GM23338 (cell line): ENCODE measurements at regions not wholly inside any gene's neighbourhood (a gene's known extent, or its start where the extent isn't known, plus 50 kb on each side); places are given as distances from the start of the nearest gene placed in this dataset.

ENCODE experiments used
- ATAC-seq: fragments of 200-7000 bp; cut with Tn5 transposase; 3 replicates; pipeline ENCODE4 v1.9.1; 2020
- DNase-seq: peaks from one replicate; pipeline ENCODE4 v3.0.0-alpha.2; 2015; ENCODE audit warnings: low spot score
- H2AFZ ChIP-seq: fragments of 200-600 bp; sonication (generic); 2 replicates; pipeline ENCODE4 v1.8.0; 2016; ENCODE audit warnings: antibody characterized with exemption, mild to moderate bottlenecking, moderate library complexity
- H3F3A ChIP-seq: fragments of 200-600 bp; sonication (generic); replicated peaks from 2 replicates; pipeline ENCODE4 v1.8.0; 2017; ENCODE audit warnings: antibody characterized with exemption, mixed run types, low read depth
- H3K27ac ChIP-seq: fragments of 200-600 bp; sonication (generic); 2 replicates; pipeline ENCODE4 v1.6.1; 2016; ENCODE audit warnings: low read depth
- H3K27me3 ChIP-seq: fragments of 200-600 bp; sonication (generic); 2 replicates; pipeline ENCODE4 v1.8.0; 2016; ENCODE audit warnings: mild to moderate bottlenecking, mixed run types, moderate library complexity; ENCODE audit not compliant: insufficient read depth
- H3K36me3 ChIP-seq: fragments of 200-600 bp; sonication (generic); 2 replicates; pipeline ENCODE4 v1.8.0; 2016; ENCODE audit warnings: mild to moderate bottlenecking; ENCODE audit not compliant: insufficient read depth
- H3K4me1 ChIP-seq: fragments of 200-600 bp; sonication (generic); 2 replicates; pipeline ENCODE4 v1.8.0; 2016; ENCODE audit warnings: mild to moderate bottlenecking, moderate library complexity; ENCODE audit not compliant: insufficient read depth
- H3K4me2 ChIP-seq: fragments of 200-600 bp; sonication (generic); 2 replicates; pipeline ENCODE4 v1.7.1; 2017; ENCODE audit warnings: mixed run types
- H3K4me3 ChIP-seq: fragments of 200-600 bp; sonication (generic); 2 replicates; pipeline ENCODE4 v1.6.1; 2016; ENCODE audit warnings: mixed run types
- H3K79me2 ChIP-seq: fragments of 200-600 bp; sonication (generic); replicated peaks from 2 replicates; pipeline ENCODE4 v1.8.0; 2017; ENCODE audit warnings: mild to moderate bottlenecking; ENCODE audit not compliant: insufficient read depth
- H3K9me2 ChIP-seq: fragments of 200-600 bp; sonication (generic); 2 replicates; pipeline ENCODE4 v1.8.0; 2017; ENCODE audit not compliant: insufficient read depth
- H4K20me1 ChIP-seq: fragments of 200-600 bp; sonication (generic); replicated peaks from 2 replicates; pipeline ENCODE4 v1.8.0; 2017; ENCODE audit warnings: mild to moderate bottlenecking; ENCODE audit not compliant: insufficient read depth
- H3K27ac Mint-ChIP-seq: 2 replicates; pipeline ENCODE4 v1.8.0; 2020; ENCODE audit warnings: inconsistent platforms, mild to moderate bottlenecking, moderate library complexity, mixed read lengths
- H3K27me3 Mint-ChIP-seq: 3 replicates; pipeline ENCODE4 v1.8.0; 2022; ENCODE audit warnings: low read depth, mild to moderate bottlenecking, moderate library complexity, mixed read lengths, inconsistent platforms; ENCODE audit not compliant: insufficient read depth, poor library complexity
- H3K36me3 Mint-ChIP-seq: 3 replicates; pipeline ENCODE4 v1.8.0; 2021; ENCODE audit warnings: low read depth, mild to moderate bottlenecking, inconsistent platforms, moderate library complexity, mixed read lengths
- H3K4me1 Mint-ChIP-seq: 3 replicates; pipeline ENCODE4 v1.8.0; 2020; ENCODE audit warnings: mild to moderate bottlenecking, inconsistent platforms, mixed read lengths
- H3K4me3 Mint-ChIP-seq: 3 replicates; pipeline ENCODE4 v1.8.0; 2021; ENCODE audit warnings: moderate library complexity, mild to moderate bottlenecking, inconsistent platforms, mixed read lengths
- H3K9me3 Mint-ChIP-seq: 3 replicates; pipeline ENCODE4 v1.8.0; 2020; ENCODE audit warnings: moderate library complexity, mild to moderate bottlenecking, inconsistent platforms, mixed read lengths
- CREB1 ChIP-seq: fragments of 250-450 bp; sonication (Bioruptor Pico); IDR thresholded peaks from 2 replicates; pipeline ENCODE4 v1.5.0; 2020; ENCODE audit warnings: low read depth, mild to moderate bottlenecking, moderate library complexity
- CTCF ChIP-seq, 2 experiments: fragments of 200-600 bp in 1 of 2; sonication (generic) in 1 of 2; conservative IDR thresholded peaks; 2 replicates each; pipeline versions ENCODE4 v1.5.1 to v1.6.1; 2016 to 2017; ENCODE audit warnings: antibody characterized with exemption in 2 of 2, low read depth in 2 of 2, mild to moderate bottlenecking in 2 of 2, moderate library complexity in 1 of 2
- EZH2 ChIP-seq: fragments of 200-600 bp; sonication (generic); IDR thresholded peaks from one replicate; pipeline ENCODE4 v1.8.0; 2017; ENCODE audit warnings: antibody characterized with exemption, mild to moderate bottlenecking, low read depth; ENCODE audit not compliant: unreplicated experiment
- EZH2phosphoT487 ChIP-seq: fragments of 200-600 bp; sonication (generic); IDR thresholded peaks from one replicate; pipeline ENCODE4 v1.8.1; 2018; ENCODE audit warnings: antibody characterized with exemption; ENCODE audit not compliant: unreplicated experiment
- JUNB ChIP-seq: IDR thresholded peaks from one replicate; pipeline ENCODE4 v1.6.1; 2016; ENCODE audit warnings: antibody characterized with exemption; ENCODE audit not compliant: unreplicated experiment
- NANOG ChIP-seq: IDR thresholded peaks from 2 replicates; pipeline ENCODE4 v1.6.1; 2016; ENCODE audit warnings: antibody characterized with exemption, borderline replicate concordance
- POLR2AphosphoS5 ChIP-seq: IDR thresholded peaks from 2 replicates; pipeline ENCODE4 v1.6.1; 2016; ENCODE audit warnings: antibody characterized with exemption, low read depth
- REST ChIP-seq: IDR thresholded peaks from one replicate; pipeline ENCODE4 v1.6.1; 2018; ENCODE audit warnings: antibody characterized with exemption; ENCODE audit not compliant: unreplicated experiment
- STAT1 ChIP-seq: IDR thresholded peaks from one replicate; pipeline ENCODE4 v1.6.1; 2016; ENCODE audit warnings: antibody characterized with exemption; ENCODE audit not compliant: unreplicated experiment
- ZNF114 ChIP-seq: fragments of 250-450 bp; sonication (Bioruptor Pico); IDR thresholded peaks from 2 replicates; pipeline ENCODE4 v1.5.0; 2020; ENCODE audit warnings: mild to moderate bottlenecking, moderate library complexity
- ZNF331 ChIP-seq: fragments of 250-450 bp; sonication (Bioruptor Pico); IDR thresholded peaks from 2 replicates; pipeline ENCODE4 v1.5.0; 2020; ENCODE audit warnings: low read depth, mild to moderate bottlenecking, moderate library complexity
- TF ChIP-seq, protein P1 (sequence below): IDR thresholded peaks from 2 replicates; pipeline ENCODE4 v1.6.1; 2016; ENCODE audit warnings: antibody characterized with exemption
- TF ChIP-seq, protein P2 (sequence below): fragments of 250-450 bp; sonication (Bioruptor Pico); IDR thresholded peaks from 2 replicates; pipeline ENCODE4 v1.5.0; 2020; ENCODE audit warnings: mild to moderate bottlenecking, moderate library complexity

- no peaks in the 10 kb centered on the region for H3K4me1 Mint-ChIP-seq
Observed at GRCh38 chr4:79048878-79049277, 109.6 kb upstream of the PAQR3 start.

More at GRCh38 chr4:79048878-79049277, 109.6 kb upstream of the PAQR3 start:
- Histone ChIP-seq H3K27ac (no peak overlapping the region), H3K27me3 (no peaks in the 10 kb centered on the region), H3K4me3 (no peak overlapping the region), H3K79me2 (no peaks in the 10 kb centered on the region), H3K4me2 (no peak overlapping the region), H2AFZ (no peak overlapping the region), H3K4me1 (no peaks in the 10 kb centered on the region), H3K9me2 (no peaks in the 10 kb centered on the region), H3F3A (no peaks in the 10 kb centered on the region), H4K20me1 (no peaks in the 10 kb centered on the region), H3K36me3 (no peaks in the 10 kb centered on the region)
- Mint-ChIP-seq H3K27me3 (peaks cover 3% of the 10 kb centered on the region), H3K36me3 (no peaks in the 10 kb centered on the region), H3K4me3 (no peak overlapping the region), H3K9me3 (no peaks in the 10 kb centered on the region), H3K27ac (no peak overlapping the region)
- DNase-seq (no peak), ATAC-seq (no peak)
- TF ChIP-seq REST (no peak), CREB1 (no peak), JUNB (no peak), ZNF331 (CRISPR knock-in tag) (no peak), NANOG (no peak), POLR2AphosphoS5 (no peak), EZH2phosphoT487 (no peak), ZNF114 (CRISPR knock-in tag) (no peak), EZH2 (no peak), CTCF (conservative IDR thresholded peaks at IDR 0.05; ENCODE audit: low read depth in 2 of 2) (no peak), STAT1 (no peak)
- TF ChIP-seq, protein P1, sequence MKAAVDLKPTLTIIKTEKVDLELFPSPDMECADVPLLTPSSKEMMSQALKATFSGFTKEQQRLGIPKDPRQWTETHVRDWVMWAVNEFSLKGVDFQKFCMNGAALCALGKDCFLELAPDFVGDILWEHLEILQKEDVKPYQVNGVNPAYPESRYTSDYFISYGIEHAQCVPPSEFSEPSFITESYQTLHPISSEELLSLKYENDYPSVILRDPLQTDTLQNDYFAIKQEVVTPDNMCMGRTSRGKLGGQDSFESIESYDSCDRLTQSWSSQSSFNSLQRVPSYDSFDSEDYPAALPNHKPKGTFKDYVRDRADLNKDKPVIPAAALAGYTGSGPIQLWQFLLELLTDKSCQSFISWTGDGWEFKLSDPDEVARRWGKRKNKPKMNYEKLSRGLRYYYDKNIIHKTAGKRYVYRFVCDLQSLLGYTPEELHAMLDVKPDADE = no peak
- TF ChIP-seq, protein P2, sequence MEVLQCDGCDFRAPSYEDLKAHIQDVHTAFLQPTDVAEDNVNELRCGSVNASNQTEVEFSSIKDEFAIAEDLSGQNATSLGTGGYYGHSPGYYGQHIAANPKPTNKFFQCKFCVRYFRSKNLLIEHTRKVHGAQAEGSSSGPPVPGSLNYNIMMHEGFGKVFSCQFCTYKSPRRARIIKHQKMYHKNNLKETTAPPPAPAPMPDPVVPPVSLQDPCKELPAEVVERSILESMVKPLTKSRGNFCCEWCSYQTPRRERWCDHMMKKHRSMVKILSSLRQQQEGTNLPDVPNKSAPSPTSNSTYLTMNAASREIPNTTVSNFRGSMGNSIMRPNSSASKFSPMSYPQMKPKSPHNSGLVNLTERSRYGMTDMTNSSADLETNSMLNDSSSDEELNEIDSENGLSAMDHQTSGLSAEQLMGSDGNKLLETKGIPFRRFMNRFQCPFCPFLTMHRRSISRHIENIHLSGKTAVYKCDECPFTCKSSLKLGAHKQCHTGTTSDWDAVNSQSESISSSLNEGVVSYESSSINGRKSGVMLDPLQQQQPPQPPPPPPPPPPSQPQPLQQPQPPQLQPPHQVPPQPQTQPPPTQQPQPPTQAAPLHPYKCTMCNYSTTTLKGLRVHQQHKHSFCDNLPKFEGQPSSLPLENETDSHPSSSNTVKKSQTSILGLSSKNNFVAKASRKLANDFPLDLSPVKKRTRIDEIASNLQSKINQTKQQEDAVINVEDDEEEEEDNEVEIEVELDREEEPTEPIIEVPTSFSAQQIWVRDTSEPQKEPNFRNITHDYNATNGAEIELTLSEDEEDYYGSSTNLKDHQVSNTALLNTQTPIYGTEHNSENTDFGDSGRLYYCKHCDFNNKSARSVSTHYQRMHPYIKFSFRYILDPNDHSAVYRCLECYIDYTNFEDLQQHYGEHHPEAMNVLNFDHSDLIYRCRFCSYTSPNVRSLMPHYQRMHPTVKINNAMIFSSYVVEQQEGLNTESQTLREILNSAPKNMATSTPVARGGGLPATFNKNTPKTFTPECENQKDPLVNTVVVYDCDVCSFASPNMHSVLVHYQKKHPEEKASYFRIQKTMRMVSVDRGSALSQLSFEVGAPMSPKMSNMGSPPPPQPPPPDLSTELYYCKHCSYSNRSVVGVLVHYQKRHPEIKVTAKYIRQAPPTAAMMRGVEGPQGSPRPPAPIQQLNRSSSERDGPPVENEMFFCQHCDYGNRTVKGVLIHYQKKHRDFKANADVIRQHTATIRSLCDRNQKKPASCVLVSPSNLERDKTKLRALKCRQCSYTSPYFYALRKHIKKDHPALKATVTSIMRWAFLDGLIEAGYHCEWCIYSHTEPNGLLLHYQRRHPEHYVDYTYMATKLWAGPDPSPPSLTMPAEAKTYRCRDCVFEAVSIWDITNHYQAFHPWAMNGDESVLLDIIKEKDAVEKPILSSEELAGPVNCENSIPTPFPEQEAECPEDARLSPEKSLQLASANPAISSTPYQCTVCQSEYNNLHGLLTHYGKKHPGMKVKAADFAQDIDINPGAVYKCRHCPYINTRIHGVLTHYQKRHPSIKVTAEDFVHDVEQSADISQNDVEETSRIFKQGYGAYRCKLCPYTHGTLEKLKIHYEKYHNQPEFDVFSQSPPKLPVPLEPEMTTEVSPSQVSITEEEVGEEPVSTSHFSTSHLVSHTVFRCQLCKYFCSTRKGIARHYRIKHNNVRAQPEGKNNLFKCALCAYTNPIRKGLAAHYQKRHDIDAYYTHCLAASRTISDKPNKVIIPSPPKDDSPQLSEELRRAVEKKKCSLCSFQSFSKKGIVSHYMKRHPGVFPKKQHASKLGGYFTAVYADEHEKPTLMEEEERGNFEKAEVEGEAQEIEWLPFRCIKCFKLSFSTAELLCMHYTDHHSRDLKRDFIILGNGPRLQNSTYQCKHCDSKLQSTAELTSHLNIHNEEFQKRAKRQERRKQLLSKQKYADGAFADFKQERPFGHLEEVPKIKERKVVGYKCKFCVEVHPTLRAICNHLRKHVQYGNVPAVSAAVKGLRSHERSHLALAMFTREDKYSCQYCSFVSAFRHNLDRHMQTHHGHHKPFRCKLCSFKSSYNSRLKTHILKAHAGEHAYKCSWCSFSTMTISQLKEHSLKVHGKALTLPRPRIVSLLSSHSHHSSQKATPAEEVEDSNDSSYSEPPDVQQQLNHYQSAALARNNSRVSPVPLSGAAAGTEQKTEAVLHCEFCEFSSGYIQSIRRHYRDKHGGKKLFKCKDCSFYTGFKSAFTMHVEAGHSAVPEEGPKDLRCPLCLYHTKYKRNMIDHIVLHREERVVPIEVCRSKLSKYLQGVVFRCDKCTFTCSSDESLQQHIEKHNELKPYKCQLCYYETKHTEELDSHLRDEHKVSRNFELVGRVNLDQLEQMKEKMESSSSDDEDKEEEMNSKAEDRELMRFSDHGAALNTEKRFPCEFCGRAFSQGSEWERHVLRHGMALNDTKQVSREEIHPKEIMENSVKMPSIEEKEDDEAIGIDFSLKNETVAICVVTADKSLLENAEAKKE (CRISPR knock-in tag) = no peak
